HUDEP-2 (cell line): ENCODE measurements at regions not wholly inside any gene's neighbourhood (a gene's known extent, or its start where the extent isn't known, plus 50 kb on each side); places are given as distances from the start of the nearest gene placed in this dataset.

ENCODE experiments used
- DNase-seq, 76 experiments: peaks; one replicate each; lab custom pipeline; 2025; ENCODE audit not compliant: unreplicated experiment in 76 of 76; lab: John Stamatoyannopoulos, UW

- DNase-seq = no peak
These were observed 956.6 kb downstream of the SQOR start for GRCh38 chr15:46591462-46591861.

- DNase-seq = no peak
These were observed 960.2 kb downstream of the SQOR start for GRCh38 chr15:46595016-46595415.

- DNase-seq = no peak
These were observed 972.2 kb downstream of the SQOR start for GRCh38 chr15:46607077-46607476.

- no peak for DNase-seq
These were observed 981.2 kb downstream of the SQOR start for GRCh38 chr15:46616033-46616432.

DNA sequence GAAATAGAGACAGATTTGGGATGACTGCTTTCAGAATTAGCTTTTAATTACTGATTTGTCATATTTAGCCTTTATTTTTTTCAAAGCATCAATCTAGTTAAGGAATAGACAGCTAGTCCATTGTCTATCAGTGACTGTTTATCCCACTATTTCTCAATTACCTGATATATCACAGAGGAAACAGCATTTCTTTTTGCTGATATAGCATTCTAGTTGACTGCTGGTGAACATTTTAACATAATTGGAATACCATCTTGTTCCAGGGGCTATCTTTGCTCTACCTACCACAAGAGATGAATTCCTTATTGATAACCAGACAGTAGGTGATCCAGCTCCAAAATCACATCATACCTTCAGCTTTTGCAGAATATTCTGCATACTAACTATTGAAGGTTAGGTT lies 982.7 kb downstream of the SQOR start:
- DNase-seq = no peak

DNA sequence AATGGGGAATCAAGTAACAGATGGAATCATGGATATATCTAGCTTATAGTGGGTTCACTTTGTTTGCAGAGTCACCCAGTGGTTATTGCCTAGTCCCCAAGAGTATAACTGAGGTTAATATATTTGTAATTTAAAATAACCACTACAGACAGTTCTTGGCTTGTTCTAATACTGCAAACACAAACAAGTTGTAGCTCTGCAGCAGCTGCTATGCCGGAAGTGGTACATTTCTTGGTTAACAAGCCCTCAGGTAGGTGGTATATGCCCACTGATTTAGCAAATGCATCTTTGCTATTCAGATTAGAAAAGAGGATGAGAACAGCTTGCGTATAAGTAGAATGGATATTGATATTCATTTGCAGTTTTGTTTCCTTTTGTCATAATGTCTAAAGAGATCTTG lies 984.2 kb downstream of the SQOR start:
- DNase-seq = no peak

GRCh38 chr15:46620392-46621013 lies 985.7 kb downstream of the SQOR start:
- no peak for DNase-seq

DNA sequence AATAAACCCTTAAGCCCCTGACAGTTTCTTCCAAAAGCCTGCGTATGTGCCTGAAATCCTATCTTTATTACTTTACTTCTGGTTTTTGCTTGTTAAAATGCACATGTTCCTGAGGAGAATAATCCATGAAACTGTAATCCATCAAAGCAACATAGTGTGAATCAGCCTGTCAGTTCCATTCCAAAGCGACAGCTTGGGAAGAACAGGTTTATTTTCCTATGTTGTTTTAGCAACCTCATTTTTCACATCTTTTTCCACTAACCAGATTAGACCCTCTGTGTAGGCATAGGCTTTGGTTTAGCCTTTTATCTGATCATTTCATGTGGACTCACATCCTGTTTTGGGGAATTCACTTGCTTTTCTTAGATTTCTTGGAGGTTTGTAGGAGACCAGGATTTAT lies 988.0 kb downstream of the SQOR start:
- no peak for DNase-seq

DNA sequence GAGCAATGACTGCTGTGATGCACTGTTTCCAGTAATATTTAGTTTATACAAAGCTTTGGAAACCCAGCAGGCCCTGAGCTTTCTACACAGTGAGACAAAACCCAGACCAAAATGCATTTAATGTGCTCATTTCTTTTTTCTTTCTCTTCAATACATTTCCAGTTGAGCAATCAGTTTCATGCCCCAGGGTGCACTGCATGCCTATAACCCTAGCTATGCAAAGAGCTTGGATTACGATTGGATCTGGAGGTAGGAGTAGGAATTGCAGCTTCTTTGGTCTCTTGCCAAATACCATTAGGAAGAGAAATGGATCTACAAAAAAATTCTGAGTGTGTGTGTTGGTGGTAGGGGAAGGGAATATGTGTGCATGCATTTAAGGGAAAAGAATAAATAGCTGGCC lies 1001.4 kb downstream of the SQOR start:
- no peak for DNase-seq

GRCh38 chr15:46644501-46645481 lies 1010.0 kb downstream of the SQOR start:
- DNase-seq = no peak

DNA sequence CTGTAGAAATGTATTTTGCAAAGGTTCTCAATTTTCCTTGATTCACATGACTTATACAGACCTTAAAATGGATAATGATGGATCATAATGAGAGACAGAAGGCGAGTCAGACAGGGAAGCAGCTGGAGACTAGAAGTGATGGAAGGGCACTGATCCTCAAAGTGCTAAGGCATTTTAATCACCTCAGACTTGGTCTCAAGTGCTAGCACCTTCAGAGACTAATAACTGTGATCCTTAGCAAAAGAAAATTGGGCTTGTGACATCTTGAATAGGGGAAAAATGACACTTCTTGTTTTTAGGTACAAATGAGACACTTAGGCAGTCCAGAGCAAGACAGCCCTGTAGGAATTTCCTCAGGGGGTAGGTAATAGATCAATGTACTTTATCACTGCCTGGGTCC lies 1011.7 kb downstream of the SQOR start:
- no peak for DNase-seq

- DNase-seq = no peak
These were observed 1012.2 kb downstream of the SQOR start for GRCh38 chr15:46647046-46647445.

GRCh38 chr15:46652266-46652665 lies 1017.4 kb downstream of the SQOR start:
- no peak for DNase-seq

- DNase-seq = no peak
These were observed 1020.2 kb downstream of the SQOR start for GRCh38 chr15:46654993-46655392.

DNA sequence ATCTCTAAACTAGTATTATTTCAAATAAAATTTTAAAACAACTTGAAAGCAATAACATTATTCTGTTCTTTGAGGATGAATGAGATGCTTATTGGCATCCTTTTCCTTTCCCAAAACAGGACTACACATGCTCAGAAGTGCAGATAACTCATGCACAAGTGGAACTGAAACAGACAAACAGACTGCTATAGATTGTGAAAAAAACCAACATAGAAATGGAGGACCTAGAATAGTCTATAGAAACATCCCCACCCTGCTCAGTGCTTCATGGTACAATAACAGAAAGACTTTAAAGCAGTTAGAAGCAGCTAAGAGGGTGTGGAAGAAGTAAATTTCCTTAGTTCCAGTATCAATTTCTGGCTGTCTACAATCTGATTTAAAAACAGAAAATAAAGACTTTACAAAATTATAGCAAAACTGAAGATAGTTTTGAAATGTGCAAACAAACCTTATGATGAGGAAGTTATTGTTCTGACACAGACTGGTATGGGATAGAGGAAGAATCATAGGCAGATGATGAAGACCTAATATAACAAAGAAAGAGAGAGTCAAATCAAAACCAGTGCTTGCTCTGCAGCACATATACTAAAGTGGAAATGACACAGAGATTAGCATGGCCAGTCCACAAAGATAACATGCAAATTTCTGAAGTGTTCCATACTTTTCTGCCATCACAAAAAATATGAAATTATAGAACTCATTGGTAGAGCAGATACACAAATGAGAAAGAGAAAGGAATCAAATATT lies 1025.4 kb downstream of the SQOR start:
- no peak for DNase-seq

DNA sequence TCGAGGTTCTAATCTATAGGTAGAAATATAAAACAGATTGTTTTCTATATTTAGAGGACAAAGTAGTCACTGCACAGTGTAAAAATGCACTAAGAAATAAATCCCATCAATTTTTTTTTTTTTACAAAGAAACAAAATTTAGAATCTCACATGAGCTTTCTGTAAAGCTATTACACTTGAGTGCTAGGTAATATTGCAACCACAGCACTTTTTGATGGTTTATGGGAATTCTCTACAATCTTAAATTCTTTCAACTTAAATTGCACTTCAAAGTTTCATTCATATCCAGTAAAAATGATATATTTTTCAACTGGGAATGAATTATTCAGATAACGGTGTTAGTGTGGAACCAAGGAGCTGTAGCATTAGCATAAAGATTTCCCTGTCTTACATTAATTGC lies 1035.4 kb downstream of the SQOR start:
- DNase-seq = no peak

DNA sequence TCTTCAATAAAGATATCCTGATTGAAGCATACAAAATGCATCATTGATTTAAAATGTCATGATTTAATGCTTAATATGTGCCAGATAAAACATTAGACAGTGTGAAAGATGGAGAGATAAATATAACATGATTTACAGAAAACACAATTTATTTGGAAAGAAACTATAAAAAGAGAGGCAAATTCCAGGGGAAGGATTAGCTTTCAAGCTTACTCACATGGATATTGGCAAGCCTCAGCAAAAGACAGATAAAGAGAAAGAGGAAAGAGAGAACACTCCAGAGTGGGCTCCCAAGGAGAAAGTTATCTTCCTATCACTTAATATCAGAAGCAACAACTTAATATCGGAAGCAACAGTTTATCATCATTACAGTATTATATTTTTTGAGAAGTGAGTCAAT lies 1036.5 kb downstream of the SQOR start:
- no peak for DNase-seq

GRCh38 chr15:46672041-46672440 lies 1037.2 kb downstream of the SQOR start:
- DNase-seq = no peak

- DNase-seq = no peak
These were observed 1040.8 kb upstream of the SEMA6D start for GRCh38 chr15:46676233-46677206.

GRCh38 chr15:46677491-46677890 lies 1039.8 kb upstream of the SEMA6D start:
- DNase-seq = no peak
